LNCAP (cell line): ENCODE measurements at regions not wholly inside any gene's neighbourhood (a gene's known extent, or its start where the extent isn't known, plus 50 kb on each side); places are given as distances from the start of the nearest gene placed in this dataset.

Source experiments
- CTCF ChIP-seq: fragments of 450-650 bp; IDR thresholded peaks from 2 replicates; pipeline ENCODE4 v1.5.1; 2017; ENCODE audit warnings: mild to moderate bottlenecking

DNA sequence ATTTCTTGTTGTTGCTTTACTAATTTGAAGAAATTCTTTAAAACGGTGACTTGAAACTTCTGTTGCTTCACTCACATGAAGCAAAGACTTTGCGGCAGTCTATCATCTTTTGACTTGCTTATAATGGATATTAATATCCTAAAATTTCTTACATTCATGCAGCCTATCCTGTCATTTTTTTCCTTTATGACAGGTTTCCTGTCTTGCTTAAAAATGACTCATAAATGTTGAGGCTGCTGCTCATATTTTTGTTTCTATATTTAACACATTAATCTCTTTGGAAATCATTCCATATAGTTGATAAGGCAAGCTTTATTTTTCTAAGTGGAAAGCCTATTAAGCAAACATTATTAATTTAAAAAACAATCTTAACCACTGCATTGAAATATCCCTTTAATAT, 176.6 kb upstream of the GALNTL6 start:
- no peak for TF ChIP-seq CTCF

GRCh38 chr4:171629737-171630136, 183.5 kb upstream of the GALNTL6 start:
- no peak; the same call in 1 of the 2 replicates for TF ChIP-seq CTCF

GRCh38 chr4:171629182-171629581, 184.0 kb upstream of the GALNTL6 start:
- no peak for TF ChIP-seq CTCF

DNA sequence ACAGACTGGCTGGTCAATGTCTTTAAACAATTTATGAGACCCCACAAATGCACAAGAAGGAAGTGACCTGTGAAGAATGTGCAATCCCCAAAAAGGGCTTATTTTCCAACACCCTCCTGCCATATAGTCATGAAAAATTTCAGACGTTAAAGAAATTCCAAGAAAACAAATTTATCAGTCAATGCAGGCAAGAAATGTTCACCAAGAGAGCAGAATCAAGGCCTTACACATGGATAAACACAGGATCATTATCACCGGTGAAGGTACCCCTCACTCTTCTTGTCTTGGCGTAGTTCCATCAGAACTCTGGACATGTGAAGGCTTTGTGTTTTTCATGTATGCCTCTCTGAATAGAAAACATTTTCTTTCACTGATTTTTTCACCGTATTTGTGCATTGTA, 186.7 kb upstream of the GALNTL6 start:
- TF ChIP-seq CTCF, result no peak

- no peak for TF ChIP-seq CTCF
These were observed 190.5 kb upstream of the GALNTL6 start for GRCh38 chr4:171622729-171623128.

GRCh38 chr4:171621646-171622045, 191.6 kb upstream of the GALNTL6 start:
- no peak for TF ChIP-seq CTCF

- TF ChIP-seq CTCF, result no peak
These were observed 200.3 kb upstream of the GALNTL6 start for GRCh38 chr4:171612907-171613306.

GRCh38 chr4:171602638-171603355, 210.4 kb upstream of the GALNTL6 start:
- no peak for TF ChIP-seq CTCF
